HG02981 (cell line): ENCODE measurements at regions not wholly inside any gene's neighbourhood (a gene's known extent, or its start where the extent isn't known, plus 50 kb on each side); places are given as distances from the start of the nearest gene placed in this dataset.

Experiments used
- ATAC-seq: cut with Tn5 transposase; IDR thresholded peaks from one replicate; pipeline ENCODE4 v1.9.1; 2021; ENCODE audit warnings: mild to moderate bottlenecking, moderate library complexity; ENCODE audit not compliant: unreplicated experiment

DNA sequence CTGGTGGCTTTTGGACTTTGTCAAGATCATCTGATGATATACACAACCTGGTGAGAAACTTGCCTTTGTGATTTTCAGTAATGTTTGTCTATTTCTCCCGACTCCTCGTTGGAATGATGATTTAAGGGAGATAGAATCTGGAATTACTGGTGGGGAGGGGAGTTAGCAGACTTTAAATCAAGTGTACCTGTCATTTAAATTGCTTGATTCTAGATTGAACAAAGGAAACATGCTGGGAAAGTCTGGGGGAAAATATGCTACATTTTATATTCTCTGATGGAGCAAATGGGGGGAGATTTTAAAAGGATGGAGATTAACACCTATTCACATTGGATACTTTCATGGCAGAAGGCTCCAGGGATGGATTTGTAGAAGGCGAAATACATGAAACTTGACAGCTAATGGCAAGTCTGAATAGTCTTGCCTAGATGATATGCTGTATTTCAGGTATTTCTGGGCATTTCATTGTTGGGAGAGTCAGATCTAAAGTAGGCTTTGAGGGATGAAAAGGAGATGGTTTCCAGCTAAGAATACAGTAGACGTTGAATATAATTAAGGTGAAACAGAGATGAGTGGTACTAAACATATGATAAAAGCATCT is 189.1 kb upstream of the PDZRN3 start:
- ATAC-seq: no peak

DNA sequence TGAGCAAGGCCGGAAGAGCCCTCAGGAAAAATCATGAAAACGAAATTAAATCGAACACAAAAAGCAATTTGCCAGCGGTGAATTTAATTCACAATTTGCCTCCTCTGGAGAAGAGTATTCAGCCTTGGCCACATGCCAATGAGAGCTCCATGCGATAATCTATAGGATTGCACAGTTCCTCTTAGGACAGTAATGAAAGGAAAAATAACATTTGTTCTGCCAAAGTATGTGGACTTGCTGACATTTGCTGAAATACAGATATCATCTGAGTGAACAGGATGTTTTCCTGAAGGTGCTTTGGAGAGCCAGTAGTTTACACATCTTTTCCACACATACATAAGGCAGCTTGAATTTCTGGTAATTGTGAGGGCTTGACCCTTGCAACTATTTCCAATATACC is 188.6 kb upstream of the PDZRN3 start:
- ATAC-seq: no peak

DNA sequence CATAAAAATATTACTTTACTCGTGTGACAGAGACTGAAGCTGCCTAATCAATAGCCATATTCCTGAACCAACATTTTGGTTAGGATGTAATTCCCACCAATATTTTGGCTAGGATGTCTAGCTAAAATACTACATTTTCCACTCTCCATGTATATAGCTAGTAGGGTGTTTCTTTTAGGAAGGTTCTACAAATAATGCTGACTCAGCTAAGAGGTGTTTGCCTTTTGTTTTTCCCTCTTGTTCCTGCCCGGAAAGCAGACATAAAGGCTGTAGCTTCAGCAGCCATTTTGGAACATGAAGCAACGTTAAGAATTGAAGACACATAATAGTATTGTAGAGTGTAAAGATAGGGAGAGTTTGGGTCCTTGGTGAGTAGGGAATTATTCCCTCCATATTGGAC is 187.3 kb upstream of the PDZRN3 start:
- ATAC-seq: no peak

DNA sequence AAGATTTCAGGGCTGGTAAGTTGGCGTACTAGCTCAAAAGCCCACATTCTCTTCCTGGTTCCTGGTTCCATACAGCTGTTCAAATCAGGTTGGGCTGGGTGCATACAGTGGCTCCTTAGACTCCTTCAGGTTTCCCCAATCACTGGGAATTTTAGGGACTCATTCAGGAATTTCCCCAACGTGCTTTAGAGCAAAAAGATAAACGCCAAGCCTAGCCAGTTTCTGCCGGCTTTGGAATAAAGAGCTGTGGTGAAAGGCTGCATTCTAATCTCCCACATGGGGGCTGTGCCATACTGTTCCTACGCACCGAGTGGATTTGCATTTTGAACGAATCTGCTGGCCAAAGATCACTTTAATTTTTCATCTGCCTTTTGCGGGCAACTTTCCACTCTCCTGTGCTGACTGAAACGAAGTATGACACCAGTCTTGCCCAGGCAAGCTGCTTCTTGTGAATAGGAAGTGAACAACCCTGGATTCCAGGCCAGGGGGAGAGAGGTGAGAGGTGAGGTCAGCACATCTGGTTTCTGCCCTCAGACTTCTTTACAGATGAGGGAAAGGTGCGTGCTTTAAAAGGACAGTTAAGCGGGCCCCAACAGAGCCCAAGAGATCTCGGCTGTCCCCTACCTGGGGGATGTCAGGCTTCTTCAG is 184.2 kb upstream of the PDZRN3 start:
- ATAC-seq: no peak

DNA sequence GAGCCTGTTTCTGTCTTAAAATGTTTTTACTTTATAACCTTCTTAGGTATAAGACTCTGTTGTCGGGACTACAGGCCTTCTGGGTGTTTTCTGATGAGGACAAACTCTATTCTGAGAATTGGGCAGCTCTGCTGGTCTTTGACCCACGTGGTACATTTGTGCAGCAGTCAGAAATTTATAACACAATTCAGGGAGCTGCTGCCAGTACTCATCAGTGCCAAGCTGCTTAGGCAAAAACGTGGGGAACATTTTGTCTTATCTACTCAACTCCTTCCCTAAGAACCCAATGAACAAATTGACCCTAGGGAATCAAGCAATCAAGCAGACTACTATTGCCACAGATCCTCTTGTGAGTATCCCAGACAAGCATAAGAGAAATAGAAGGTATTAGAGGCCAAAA is 180.7 kb upstream of the PDZRN3 start:
- no peak for ATAC-seq

DNA sequence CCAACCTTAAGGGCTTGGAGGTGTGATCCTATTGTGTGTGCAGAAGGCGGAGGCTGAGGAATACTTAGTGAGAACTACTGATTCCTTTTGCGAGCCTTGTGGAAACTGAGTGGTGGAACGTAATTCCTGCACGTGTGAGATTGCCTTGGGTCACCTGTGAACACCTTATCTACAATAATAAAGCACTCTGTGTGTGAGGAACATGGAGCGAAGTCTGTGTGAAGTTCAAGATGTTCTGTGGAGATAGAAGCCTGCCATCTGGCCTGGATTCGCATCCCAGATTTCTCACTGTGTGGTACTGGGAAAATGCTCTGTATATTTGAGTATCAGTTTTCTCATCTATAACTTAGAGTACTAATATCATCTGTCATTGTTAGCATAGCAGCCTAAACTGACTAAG is 179.5 kb upstream of the PDZRN3 start:
- ATAC-seq: no peak

DNA sequence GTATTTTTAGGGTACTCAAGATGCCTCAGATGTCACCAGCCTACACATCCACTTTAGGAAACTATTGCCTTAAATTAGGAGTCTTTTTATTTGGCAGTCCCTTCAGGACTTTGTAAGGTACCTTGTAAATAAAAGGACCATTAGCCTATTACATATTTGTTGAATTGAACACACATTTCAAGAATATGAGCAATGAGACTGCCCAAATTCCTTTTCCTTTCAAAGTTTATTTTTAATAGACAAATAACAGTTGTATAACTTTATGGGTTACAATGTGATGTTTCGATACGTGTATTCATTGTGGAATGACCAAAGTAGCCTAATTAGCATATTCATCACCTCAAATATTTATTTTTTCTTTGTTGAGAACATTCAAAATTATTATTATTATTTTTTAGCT is 176.7 kb upstream of the PDZRN3 start:
- ATAC-seq: no peak

DNA sequence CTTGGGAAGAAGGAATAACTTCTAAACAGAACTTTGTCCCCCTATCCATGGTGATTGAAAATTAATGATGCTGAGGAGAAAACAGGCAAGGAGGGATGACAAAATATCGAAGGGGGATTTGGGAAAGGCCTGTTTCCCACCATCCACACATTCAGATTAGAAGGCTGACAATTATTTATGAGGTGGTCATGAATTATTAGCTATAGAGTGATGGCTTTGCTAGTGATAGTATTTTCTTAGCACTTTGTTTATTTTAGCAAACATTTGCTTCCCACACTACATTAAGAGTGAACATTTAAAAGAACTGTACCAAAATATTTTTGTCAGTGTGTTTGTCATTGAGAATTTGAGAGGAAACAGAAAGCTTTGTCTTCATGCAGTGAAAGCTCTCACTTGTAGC is 172.6 kb upstream of the PDZRN3 start:
- ATAC-seq: no peak

DNA sequence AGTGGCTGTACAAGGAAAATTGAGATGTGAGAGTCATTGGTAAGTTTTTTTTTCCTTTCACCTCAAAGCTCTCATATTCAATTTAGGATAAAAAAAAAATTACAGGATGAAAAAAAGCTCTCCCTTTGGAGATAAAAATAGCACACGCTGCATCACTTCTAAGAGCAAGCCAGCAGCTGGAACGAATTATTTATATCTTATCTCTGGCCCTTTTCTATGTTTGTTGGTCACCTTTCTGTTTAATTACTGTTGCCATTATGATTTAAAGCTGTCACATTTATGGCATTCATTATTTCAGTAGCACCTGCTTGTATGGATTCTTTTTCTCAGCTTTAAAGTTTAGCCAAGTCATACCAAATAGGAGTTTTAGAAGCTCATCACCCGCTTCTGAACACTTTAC is 171.6 kb upstream of the PDZRN3 start:
- no peak for ATAC-seq

DNA sequence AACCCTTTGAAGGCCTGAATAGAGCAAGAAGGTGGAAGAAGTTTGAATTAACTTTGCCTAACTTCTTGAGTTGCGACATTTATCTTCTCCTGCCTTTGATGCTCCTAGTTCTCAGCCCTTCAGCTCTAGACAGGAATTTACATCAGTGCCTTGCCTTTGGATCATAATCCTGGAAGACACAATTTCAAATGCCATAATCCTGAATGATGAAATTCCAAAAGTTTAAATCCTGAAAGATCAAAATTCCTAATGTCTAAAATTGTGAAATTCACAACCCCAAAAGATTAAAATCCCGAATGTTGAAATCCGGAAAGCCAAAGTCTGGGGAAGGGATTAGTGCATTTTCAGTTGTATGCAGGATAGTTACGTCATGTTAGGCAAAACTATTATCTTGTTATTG is 166.6 kb upstream of the PDZRN3 start:
- ATAC-seq: no peak

DNA sequence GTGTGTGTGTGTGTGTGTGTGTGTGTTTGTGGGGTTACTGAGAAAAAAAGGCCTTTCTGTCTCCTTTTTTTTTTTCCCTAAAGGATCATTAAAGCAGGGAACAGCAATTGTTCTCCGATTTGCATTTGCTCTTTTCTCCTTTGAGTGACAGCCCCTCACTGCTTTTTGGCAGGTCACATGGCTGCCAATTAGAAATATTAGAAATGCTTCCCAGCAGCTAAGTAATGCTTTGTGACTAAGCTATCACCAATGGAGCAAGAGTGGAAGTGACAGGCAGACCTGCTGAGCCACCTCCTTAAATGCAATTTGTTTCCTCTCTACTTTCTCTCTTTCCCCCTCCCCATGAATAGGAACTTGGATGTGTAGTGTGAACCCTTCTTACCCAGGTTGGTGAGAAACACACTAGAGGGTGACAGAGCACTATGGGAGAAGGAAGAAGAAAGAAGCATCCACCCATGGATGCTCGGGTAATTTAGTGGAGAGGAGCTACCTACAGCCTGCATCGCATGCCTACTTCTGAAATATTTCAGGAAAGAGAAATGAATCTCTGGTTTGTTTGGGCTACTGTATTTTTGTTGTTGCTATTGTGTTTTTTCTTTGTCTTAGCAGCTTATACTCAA is 165.2 kb upstream of the PDZRN3 start:
- no peak for ATAC-seq

DNA sequence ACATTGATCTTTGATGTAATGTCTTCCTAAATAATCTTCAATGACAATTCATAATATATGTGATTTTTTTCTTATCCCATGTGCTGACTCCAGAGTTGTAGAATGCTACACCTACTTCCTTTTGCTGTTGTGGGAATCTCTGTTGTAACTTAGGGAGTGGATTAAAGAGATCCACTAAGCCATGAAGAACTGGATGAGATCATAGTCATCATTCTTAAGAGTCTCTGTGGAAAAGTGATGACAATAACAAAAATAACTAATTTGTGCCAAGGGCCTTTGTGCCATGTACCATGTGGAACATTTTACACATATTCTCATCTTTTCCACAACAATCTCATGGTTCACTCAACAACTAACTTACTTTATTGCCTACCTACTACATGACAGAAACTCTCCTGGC is 162.9 kb upstream of the PDZRN3 start:
- ATAC-seq: no peak

DNA sequence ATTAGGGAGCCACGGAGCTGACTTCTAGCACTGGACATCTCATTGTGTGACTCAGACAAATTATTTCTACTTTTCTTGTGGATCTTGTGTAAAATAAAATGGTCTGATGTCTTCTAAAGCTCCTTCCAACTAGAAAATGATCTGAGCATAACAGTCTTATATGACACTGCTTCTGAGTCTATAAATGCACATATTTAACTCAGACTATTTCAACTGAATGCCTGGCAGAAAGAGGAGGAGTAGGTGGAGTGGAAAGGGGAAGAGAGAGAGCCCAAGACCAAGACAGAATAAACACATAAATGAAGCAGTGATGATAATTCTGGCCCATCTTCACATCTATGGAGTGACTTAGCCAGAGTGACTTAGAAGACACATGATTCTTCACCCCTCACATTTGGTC is 162.3 kb upstream of the PDZRN3 start:
- no peak for ATAC-seq

DNA sequence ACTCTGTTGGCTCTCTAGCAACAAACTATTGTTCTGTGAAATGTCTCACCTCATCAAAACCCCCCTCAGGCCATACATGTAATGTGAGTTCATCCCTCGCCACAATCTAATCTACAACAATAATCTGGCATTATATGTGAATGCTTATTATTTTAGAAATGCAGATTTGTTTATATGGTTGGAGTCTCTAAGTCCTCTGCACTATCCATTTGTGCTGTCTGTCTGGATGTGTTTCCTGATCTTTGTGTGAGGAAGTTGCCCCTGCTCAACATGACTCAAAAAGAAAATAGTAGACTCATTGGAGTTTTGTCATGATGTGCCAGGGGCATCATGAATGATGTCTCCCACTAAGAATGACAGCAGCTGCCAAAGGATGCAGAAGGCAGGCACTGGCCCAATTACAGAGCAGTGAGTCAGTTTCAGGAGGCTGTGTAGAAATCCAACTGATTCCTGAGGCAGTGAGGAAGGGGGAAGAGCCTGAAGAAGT is 161.6 kb upstream of the PDZRN3 start:
- no peak for ATAC-seq

DNA sequence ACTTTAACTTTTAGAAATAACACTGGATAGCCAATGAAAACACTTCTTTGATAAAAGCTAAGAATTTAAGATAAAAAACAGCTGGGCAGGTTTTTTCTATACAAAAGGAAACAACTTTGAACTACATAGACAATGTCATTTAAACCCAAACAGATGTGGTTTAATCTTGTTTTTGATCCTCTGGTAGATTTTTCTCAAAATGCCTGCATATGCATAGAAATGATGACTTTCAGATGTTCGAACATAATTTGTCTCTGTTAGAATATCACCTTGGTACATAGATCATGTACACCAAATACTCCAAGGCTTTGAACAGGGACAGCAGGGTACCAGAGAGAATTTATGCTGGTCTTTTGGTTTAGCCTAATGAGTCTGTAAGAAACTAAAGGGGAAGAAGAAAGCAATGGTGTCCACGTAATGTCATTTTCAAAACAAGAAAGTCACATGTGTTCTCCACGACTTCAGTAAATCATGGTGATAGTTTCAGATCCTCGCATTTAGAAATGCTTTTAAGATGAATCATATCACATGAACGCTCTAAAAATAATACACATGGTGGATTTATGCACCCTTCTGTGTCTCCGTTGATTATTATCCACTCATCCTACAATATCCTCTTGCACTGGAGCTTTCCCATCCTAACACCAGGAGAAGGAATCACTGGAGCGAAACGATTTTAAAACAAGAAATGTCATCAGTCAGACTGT is 160.1 kb upstream of the PDZRN3 start:
- ATAC-seq: no peak

DNA sequence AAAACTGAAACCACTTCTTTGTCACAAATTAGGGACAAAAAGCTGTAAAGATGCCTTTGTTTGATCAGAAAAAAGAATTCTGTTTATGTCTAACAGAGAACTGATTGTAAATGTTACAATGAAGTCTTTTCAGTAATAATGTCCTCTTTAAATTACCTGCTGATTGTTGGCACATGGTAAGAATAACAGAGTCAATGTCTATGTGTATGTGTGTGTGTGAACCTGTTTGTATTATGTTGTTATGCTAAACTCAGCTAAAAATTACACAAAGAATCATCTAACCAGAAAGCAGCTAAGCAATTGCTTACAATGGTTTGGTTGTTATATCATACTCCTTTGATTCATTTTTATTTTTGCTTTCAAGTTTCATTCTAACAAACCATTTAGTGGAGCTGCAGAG is 159.1 kb upstream of the PDZRN3 start:
- ATAC-seq: no peak

DNA sequence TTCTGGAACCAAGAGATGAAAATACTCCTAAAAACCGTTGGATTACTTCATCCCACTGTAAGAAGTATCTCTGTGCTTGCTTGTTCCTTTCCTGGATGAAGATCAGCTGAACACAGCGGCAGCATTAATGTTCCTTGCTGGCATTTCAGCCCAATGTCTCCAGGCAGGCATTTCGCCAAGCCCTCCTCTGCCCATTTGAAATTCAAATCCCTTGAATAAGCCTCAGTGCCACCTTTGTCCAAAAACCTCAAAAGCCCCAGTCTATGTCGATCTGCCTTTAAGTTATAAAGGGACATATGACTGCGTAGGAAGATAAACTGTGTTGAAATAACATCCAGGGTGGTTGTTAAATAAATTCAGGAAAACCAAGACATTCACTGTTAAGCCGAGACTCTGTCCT is 156.8 kb upstream of the PDZRN3 start:
- no peak for ATAC-seq

DNA sequence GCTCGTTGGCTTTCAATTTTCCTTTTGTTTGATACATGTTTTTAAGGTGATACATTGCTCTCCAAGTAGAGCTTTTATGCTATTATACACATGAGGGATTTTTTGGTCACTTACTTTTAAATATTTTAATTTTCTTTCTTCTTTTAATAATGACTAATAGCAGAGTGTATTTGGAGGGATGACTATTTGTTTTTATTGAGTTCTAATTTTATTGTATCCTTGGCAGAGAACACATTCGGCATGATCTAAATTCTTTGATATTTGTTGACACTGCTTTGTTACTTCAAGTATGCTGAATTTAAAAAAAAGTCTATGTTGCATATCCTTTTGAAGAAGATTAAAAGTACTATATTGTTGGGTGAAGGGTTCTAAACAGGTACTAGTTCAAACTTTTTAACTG is 149.9 kb upstream of the PDZRN3 start:
- no peak for ATAC-seq

DNA sequence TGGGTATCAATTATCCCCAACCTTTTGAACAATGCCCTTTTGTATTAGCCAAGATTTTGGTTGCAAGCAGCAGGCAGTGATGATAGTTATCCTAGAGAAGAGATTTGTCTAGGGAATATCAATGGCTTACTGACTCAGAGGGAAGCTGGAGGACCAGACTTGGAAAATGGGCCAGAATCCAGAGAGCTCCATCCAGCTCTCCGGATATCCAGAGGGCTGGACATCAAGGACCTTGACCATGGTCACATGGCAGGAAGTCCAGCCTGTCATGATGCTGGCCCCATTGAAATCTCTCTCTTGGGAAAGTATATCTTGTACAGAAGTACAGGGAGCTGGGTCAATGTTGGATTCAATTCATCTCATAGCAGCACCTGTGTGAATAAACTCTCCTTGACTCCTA is 148.5 kb upstream of the PDZRN3 start:
- ATAC-seq: no peak

DNA sequence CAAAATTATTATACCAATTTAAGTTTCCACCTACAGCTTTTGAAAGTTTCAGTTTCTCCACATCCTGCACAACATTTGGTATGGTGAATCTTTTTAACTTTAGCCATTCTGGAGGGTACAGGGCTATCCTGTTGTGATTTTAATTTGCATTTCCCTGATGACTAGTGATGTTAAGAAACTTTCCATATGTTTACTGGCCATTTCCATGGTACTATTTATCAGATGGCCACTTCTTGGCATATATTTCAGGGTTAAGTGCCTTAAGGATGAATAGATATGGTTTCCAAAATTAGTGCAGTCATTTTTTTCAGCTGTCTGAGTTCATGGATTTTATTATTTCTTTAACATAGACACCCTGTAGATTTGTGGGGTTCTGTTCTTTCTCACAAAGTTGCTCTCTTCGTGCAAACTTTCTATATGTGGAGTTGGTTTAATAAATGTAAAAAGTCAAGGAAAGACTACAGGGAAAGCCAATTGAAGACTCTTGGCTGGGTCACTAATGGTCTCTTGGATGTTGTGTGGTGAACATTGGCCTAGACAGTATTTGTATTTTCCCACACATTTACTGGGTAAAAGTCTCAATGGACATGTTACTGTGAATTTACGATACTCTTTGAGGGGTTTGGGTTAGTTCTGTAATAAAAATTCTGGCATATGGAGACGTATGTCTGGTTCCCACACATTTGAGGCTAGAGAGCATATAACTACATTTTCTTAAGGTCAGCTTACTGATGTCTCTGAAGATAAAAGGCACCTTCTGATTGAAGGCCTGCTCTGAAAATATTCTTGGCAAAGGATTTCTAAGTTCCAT is 147.5 kb upstream of the PDZRN3 start:
- ATAC-seq: no peak
